ENCODE measurements at regions not wholly inside any gene's neighbourhood (a gene's known extent, or its start where the extent isn't known, plus 50 kb on each side); places are given as distances from the start of the nearest gene placed in this dataset.

DNA sequence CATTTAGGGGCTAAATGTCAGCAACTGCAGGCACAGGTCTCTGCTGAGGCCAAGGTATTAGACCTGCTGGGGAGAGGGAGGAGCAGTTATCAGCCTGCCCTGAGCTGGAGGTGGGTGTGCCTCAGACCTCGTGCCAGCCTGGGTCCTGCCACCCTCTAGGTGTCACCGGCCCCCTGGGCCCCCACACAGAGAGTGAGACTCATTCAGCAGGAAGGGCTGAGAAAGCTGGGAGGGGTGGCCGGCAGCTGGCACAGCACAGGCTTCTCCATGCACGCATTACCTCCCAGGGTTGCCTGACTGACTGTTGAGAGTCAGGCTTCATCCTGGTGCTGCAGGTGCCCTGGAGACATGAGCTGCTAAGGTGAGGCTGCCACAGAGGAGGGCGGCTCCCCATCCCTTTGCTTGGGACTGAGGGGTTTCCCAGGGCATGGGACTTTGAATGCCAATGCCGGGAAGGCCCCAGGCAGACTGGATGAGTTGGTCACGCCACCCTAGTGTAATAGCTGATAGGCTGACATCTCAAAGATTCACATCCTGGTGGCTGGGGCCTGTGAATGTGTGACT lies 75.3 kb upstream of the C14orf180 start:
- TF ChIP-seq EP300 (IDR thresholded peaks at IDR 0.05; ENCODE audit: borderline replicate concordance in 1 of 2, low read depth in 1 of 2, low read length in 1 of 2) (no peak), RAD21 (IDR thresholded peaks at IDR 0.05; ENCODE audit: low read length) (no peak), MXI1 (IDR thresholded peaks at IDR 0.05; ENCODE audit: low read depth, low read length) (no peak), GABPA (IDR thresholded peaks at IDR 0.05; ENCODE audit: low read depth) (no peak), FOSL2 (IDR thresholded peaks at IDR 0.05; ENCODE audit: borderline replicate concordance, low read depth) (no peak), RCOR1 (IDR thresholded peaks at IDR 0.05; ENCODE audit: low read length) (no peak), MEF2A (IDR thresholded peaks at IDR 0.05; ENCODE audit: borderline replicate concordance, low read depth) (no peak), RFX5 (IDR thresholded peaks at IDR 0.05; ENCODE audit: low read length) (no peak), FOXJ3 (CRISPR knock-in tag; IDR thresholded peaks at IDR 0.05) (no peak), TEAD4 (IDR thresholded peaks at IDR 0.05; ENCODE audit: borderline replicate concordance, insufficient read depth) (no peak), TAF1 (IDR thresholded peaks at IDR 0.05; ENCODE audit: borderline replicate concordance, low read depth, low read length) (no peak), JUND (IDR thresholded peaks at IDR 0.05) (no peak), EZH2phosphoT487 (IDR thresholded peaks at IDR 0.05; ENCODE audit: borderline replicate concordance, low read depth) (no peak), CHD2 (IDR thresholded peaks at IDR 0.05; ENCODE audit: low read length, partially characterized antibody) (no peak), RXRA (IDR thresholded peaks at IDR 0.05; ENCODE audit: borderline replicate concordance, low read depth) (no peak)
- TF ChIP-seq, protein P1, sequence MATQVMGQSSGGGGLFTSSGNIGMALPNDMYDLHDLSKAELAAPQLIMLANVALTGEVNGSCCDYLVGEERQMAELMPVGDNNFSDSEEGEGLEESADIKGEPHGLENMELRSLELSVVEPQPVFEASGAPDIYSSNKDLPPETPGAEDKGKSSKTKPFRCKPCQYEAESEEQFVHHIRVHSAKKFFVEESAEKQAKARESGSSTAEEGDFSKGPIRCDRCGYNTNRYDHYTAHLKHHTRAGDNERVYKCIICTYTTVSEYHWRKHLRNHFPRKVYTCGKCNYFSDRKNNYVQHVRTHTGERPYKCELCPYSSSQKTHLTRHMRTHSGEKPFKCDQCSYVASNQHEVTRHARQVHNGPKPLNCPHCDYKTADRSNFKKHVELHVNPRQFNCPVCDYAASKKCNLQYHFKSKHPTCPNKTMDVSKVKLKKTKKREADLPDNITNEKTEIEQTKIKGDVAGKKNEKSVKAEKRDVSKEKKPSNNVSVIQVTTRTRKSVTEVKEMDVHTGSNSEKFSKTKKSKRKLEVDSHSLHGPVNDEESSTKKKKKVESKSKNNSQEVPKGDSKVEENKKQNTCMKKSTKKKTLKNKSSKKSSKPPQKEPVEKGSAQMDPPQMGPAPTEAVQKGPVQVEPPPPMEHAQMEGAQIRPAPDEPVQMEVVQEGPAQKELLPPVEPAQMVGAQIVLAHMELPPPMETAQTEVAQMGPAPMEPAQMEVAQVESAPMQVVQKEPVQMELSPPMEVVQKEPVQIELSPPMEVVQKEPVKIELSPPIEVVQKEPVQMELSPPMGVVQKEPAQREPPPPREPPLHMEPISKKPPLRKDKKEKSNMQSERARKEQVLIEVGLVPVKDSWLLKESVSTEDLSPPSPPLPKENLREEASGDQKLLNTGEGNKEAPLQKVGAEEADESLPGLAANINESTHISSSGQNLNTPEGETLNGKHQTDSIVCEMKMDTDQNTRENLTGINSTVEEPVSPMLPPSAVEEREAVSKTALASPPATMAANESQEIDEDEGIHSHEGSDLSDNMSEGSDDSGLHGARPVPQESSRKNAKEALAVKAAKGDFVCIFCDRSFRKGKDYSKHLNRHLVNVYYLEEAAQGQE (IDR thresholded peaks at IDR 0.05; ENCODE audit: low read depth, low read length): no peak
- TF ChIP-seq, protein P2, sequence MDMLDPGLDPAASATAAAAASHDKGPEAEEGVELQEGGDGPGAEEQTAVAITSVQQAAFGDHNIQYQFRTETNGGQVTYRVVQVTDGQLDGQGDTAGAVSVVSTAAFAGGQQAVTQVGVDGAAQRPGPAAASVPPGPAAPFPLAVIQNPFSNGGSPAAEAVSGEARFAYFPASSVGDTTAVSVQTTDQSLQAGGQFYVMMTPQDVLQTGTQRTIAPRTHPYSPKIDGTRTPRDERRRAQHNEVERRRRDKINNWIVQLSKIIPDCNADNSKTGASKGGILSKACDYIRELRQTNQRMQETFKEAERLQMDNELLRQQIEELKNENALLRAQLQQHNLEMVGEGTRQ (IDR thresholded peaks at IDR 0.05; ENCODE audit: borderline replicate concordance, low read depth, low read length): no peak
- TF ChIP-seq, protein P3, sequence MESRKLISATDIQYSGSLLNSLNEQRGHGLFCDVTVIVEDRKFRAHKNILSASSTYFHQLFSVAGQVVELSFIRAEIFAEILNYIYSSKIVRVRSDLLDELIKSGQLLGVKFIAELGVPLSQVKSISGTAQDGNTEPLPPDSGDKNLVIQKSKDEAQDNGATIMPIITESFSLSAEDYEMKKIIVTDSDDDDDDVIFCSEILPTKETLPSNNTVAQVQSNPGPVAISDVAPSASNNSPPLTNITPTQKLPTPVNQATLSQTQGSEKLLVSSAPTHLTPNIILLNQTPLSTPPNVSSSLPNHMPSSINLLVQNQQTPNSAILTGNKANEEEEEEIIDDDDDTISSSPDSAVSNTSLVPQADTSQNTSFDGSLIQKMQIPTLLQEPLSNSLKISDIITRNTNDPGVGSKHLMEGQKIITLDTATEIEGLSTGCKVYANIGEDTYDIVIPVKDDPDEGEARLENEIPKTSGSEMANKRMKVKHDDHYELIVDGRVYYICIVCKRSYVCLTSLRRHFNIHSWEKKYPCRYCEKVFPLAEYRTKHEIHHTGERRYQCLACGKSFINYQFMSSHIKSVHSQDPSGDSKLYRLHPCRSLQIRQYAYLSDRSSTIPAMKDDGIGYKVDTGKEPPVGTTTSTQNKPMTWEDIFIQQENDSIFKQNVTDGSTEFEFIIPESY (IDR thresholded peaks at IDR 0.05; ENCODE audit: borderline replicate concordance, low read depth): no peak
- Histone ChIP-seq H3K79me2 (ENCODE audit: insufficient read depth) (no peaks in the 10 kb centered on the region), H3K27me3 (ENCODE audit: insufficient read depth) (no peaks in the 10 kb centered on the region), H3K9ac (no peak overlapping the region), H3F3A (replicated peaks; ENCODE audit: insufficient read depth) (no peaks in the 10 kb centered on the region), H3K36me3 (replicated peaks in 1 of 2; ENCODE audit: control insufficient read depth in 1 of 2, insufficient read depth in 2 of 2, low read length in 1 of 2) (no peaks in the 10 kb centered on the region), H4K20me1 (ENCODE audit: insufficient read depth) (no peaks in the 10 kb centered on the region), H3K9me3 (no peaks in the 10 kb centered on the region; the same call in 1 of the 2 replicates), H3K4me1 (ENCODE audit: control insufficient read depth in 1 of 2, insufficient read depth in 2 of 2, low read depth in 1 of 2, low read length in 1 of 2) (peaks cover 0 to 16% of the 10 kb centered on the region in 2 experiments; a peak in 1 of 4 replicates), H3K9me2 (no peaks in the 10 kb centered on the region), H3K4me2 (no peak overlapping the region), H2AFZ (ENCODE audit: low read depth) (no peak overlapping the region), H3K4me3 (ENCODE audit: low read depth in 2 of 2, low read length in 1 of 2) (no peak overlapping the region), H3K27ac (ENCODE audit: low read depth in 2 of 2, low read length in 1 of 2) (no peak overlapping the region; a peak in 1 of 4 replicates)
- 36% methylated on average over 6 of the region's 7 CpGs for WGBS (ENCODE audit: low lambda C conversion rate)
- ChIA-PET CTCF (interaction anchor here (1.0 to 1.5 kb wide), 3 partner anchors 60 to 410 kb away, joined by 4 to 5 read pairs (median 5); no protein-coding TSS in a partner anchor), POLR2A (no interaction called here)
- no peak for DNase-seq

All from SK-N-SH (cell line).